Prostate gland (tissue), 2 donors: ENCODE measurements at regions not wholly inside any gene's neighbourhood (a gene's known extent, or its start where the extent isn't known, plus 50 kb on each side); places are given as distances from the start of the nearest gene placed in this dataset.

ENCODE experiments used
- POLR2A ChIP-seq: fragments of 450-650 bp; IDR thresholded peaks from one replicate; pipeline ENCODE4 v1.6.1; 2016; ENCODE audit warnings: antibody characterized with exemption, mild to moderate bottlenecking
- TF ChIP-seq, protein P1 (sequence below), 4 experiments: fragments of 200-600 bp in 2 of 4; fragments of 450-650 bp in 2 of 4; sonication (generic) in 2 of 4; IDR thresholded peaks; 1 replicate in 3 of 4; 2 replicates in 1 of 4; pipeline ENCODE4 v1.5.1; 2016 to 2019; ENCODE audit warnings: antibody characterized with exemption in 4 of 4, mild to moderate bottlenecking in 2 of 4, moderate library complexity in 2 of 4

DNA sequence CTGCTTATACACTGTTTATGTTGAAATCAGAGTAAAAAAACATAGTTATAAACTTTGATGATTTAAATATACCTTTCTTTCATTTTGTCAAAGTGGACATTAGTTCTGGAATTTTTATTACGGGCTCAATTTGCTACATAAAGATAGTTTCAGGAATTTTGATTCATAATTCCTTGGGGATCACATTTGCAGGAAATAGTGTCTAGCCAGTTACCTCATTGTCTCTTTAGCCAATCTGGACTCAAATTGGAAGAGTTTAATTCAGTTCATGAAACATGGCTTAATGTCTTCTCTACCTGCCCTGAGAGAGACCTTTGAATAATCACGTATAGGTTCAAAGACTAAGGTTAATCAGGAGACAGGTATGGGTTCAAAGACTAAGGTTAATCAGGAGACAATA, 262.6 kb downstream of the HGF start:
- TF ChIP-seq, protein P1, sequence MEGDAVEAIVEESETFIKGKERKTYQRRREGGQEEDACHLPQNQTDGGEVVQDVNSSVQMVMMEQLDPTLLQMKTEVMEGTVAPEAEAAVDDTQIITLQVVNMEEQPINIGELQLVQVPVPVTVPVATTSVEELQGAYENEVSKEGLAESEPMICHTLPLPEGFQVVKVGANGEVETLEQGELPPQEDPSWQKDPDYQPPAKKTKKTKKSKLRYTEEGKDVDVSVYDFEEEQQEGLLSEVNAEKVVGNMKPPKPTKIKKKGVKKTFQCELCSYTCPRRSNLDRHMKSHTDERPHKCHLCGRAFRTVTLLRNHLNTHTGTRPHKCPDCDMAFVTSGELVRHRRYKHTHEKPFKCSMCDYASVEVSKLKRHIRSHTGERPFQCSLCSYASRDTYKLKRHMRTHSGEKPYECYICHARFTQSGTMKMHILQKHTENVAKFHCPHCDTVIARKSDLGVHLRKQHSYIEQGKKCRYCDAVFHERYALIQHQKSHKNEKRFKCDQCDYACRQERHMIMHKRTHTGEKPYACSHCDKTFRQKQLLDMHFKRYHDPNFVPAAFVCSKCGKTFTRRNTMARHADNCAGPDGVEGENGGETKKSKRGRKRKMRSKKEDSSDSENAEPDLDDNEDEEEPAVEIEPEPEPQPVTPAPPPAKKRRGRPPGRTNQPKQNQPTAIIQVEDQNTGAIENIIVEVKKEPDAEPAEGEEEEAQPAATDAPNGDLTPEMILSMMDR (IDR thresholded peaks at IDR 0.05) = no peak
- no peak for TF ChIP-seq POLR2A
